K562 (cell line): ENCODE measurements at regions not wholly inside any gene's neighbourhood (a gene's known extent, or its start where the extent isn't known, plus 50 kb on each side); places are given as distances from the start of the nearest gene placed in this dataset.

Experiments
- ATAC-seq: fragments of 200-7000 bp; cut with Tn5 transposase; 3 replicates; pipeline ENCODE4 v1.9.1; 2020; ENCODE audit warnings: moderate library complexity
- BruUV-seq: library from RNA; stranded (reverse); fragments of 400-500 nt; replicated peaks from 2 replicates; lab custom pipeline; 2021; lab: Mats Ljungman, UMichigan
- CTCF ChIA-PET: fragments of 300-600 bp; formaldehyde crosslinking; extraction: SDS; loops from one replicate; lab custom pipeline; 2021; ENCODE audit warnings: low intra/inter-chr PET ratio; lab: Yijun Ruan, JAX
- POLR2A ChIA-PET: fragments of 300-600, 350-650 bp; sonication (Branson Sonifier 250); formaldehyde crosslinking; extraction: SDS; loops from one replicate; lab custom pipeline; 2021; ENCODE audit warnings: antibody characterized with exemption, inconsistent platforms; lab: Yijun Ruan, JAX
- DNase-seq, 4 experiments: peaks; one replicate each; pipeline versions ENCODE4 v3.0.0 to v3.0.0-alpha.2; 2011 to 2018; ENCODE audit warnings: low spot score in 3 of 4, mixed read lengths in 3 of 4; ENCODE audit errors: extremely low read depth in 1 of 4
- FAIRE-seq: peaks from 2 replicates; lab custom pipeline; 2011; peaks lifted over from hg19 to GRCh38; lab: Jason Lieb, UNC
- H2AFZ ChIP-seq: 2 replicates; pipeline ENCODE4 v1.6.0; 2011; ENCODE audit warnings: low read depth, low read length, control low read depth, inconsistent platforms
- H3K27ac ChIP-seq: fragments of 200-600 bp; 3 replicates; pipeline ENCODE4 v1.8.0; 2011; ENCODE audit warnings: low read depth, mild to moderate bottlenecking, control low read depth, inconsistent platforms, low read length, moderate library complexity, mixed read lengths; ENCODE audit errors: extremely low read depth
- H3K27me3 ChIP-seq, 2 experiments: fragments of 300-600 bp in 1 of 2; 2 replicates in 1 of 2; 3 replicates in 1 of 2; pipeline versions ENCODE4 v1.6.0 to v1.8.0; 2011; ENCODE audit warnings: inconsistent platforms in 2 of 2, low read length in 2 of 2, mild to moderate bottlenecking in 1 of 2, mixed read lengths in 1 of 2, moderate library complexity in 1 of 2; ENCODE audit not compliant: control insufficient read depth in 2 of 2, insufficient read depth in 2 of 2
- H3K36me3 ChIP-seq: fragments of 300-600 bp; 3 replicates; pipeline ENCODE4 v1.8.0; 2011; ENCODE audit warnings: mild to moderate bottlenecking, low read length, inconsistent platforms; ENCODE audit not compliant: control insufficient read depth, insufficient read depth
- H3K4me1 ChIP-seq, 2 experiments: fragments of 200-600 bp in 1 of 2; replicated peaks in 1 of 2; 2 replicates in 1 of 2; 3 replicates in 1 of 2; pipeline versions ENCODE4 v1.5.1 to v1.8.0; 2011; ENCODE audit warnings: inconsistent platforms in 2 of 2, low read length in 2 of 2, mild to moderate bottlenecking in 1 of 2, mixed read lengths in 1 of 2, moderate library complexity in 1 of 2; ENCODE audit not compliant: control insufficient read depth in 2 of 2, insufficient read depth in 2 of 2
- H3K4me2 ChIP-seq: 2 replicates; pipeline ENCODE4 v1.6.1; 2011; ENCODE audit warnings: low read length, control low read depth, inconsistent platforms, mixed read lengths; ENCODE audit not compliant: insufficient read depth
- H3K4me3 ChIP-seq: fragments of 200-600 bp; sonication (generic), shearing (Covaris generic); 2 replicates; pipeline ENCODE4 v1.5.1; 2016; ENCODE audit warnings: control low read depth, inconsistent platforms
- H3K79me2 ChIP-seq: fragments of 200-600 bp; 3 replicates; pipeline ENCODE4 v1.8.0; 2011; ENCODE audit warnings: low read length, inconsistent platforms; ENCODE audit not compliant: control insufficient read depth, insufficient read depth
- H3K9ac ChIP-seq, 2 experiments: 2 replicates each; pipeline versions ENCODE4 v1.6.0 to v1.6.1; 2011; ENCODE audit warnings: low read depth in 2 of 2, low read length in 2 of 2, control low read depth in 1 of 2, inconsistent platforms in 1 of 2, mild to moderate bottlenecking in 1 of 2, mixed read lengths in 1 of 2; ENCODE audit not compliant: insufficient read depth in 1 of 2
- H3K9me1 ChIP-seq: one replicate; pipeline ENCODE4 v1.6.0; 2011; ENCODE audit warnings: inconsistent platforms, mild to moderate bottlenecking, low read length, moderate library complexity; ENCODE audit not compliant: control insufficient read depth, insufficient read depth
- H3K9me3 ChIP-seq: replicated peaks from 2 replicates; pipeline ENCODE4 v1.5.1; 2011; ENCODE audit warnings: low read depth, low read length, inconsistent platforms; ENCODE audit not compliant: control insufficient read depth, insufficient read depth
- H4K20me1 ChIP-seq: replicated peaks from 2 replicates; pipeline ENCODE4 v1.6.1; 2011; ENCODE audit warnings: low read length, inconsistent platforms, mixed read lengths; ENCODE audit not compliant: control insufficient read depth, insufficient read depth
- ELF4 ChIP-seq: fragments of 450-650 bp; formaldehyde crosslinking; IDR thresholded peaks from 2 replicates; pipeline ENCODE4 v1.4.0; 2022; ENCODE audit warnings: missing genetic modification characterization
- HNRNPUL1 ChIP-seq: fragments of 200-400 bp; formaldehyde crosslinking; IDR thresholded peaks from 2 replicates; pipeline ENCODE4 v1.6.1; 2017; ENCODE audit warnings: low read length
- KLF16 ChIP-seq: IDR thresholded peaks from 2 replicates; pipeline ENCODE4 v1.6.1; 2016; ENCODE audit warnings: antibody characterized with exemption
- PKNOX1 ChIP-seq: fragments of 450-650 bp; IDR thresholded peaks from 2 replicates; pipeline ENCODE4 v1.6.1; 2016
- POLR3G ChIP-seq: IDR thresholded peaks from 2 replicates; pipeline ENCODE4 v1.6.1; 2011; ENCODE audit not compliant: insufficient read length, insufficient replicate concordance; ENCODE audit errors: extremely low read depth
- SREBF2 ChIP-seq: sonication (generic); formaldehyde crosslinking; IDR thresholded peaks from 2 replicates; pipeline ENCODE4 v1.4.0; 2020; ENCODE audit warnings: mild to moderate bottlenecking, missing genetic modification reagents
- TAF9B ChIP-seq: fragments of 450-650 bp; IDR thresholded peaks from 2 replicates; pipeline ENCODE4 v1.6.1; 2018; ENCODE audit warnings: mild to moderate bottlenecking; ENCODE audit not compliant: partially characterized antibody
- XRCC3 ChIP-seq: fragments of 450-650 bp; IDR thresholded peaks from 2 replicates; pipeline ENCODE4 v1.6.1; 2017; ENCODE audit warnings: mild to moderate bottlenecking, moderate library complexity
- ZNF551 ChIP-seq: fragments of 250-450 bp; sonication (Bioruptor Pico); IDR thresholded peaks from 2 replicates; pipeline ENCODE4 v1.5.0; 2021; ENCODE audit warnings: mild to moderate bottlenecking, moderate library complexity
- ZNF785 ChIP-seq: fragments of 250-450 bp; sonication (Bioruptor Pico); IDR thresholded peaks from 2 replicates; pipeline ENCODE4 v1.4.0; 2020; ENCODE audit warnings: mild to moderate bottlenecking
- WGBS: fragments of 100-300 bp; shearing (Covaris generic); methylation state at CpG from one replicate; pipeline ENCODE4 v1.1.6; 2016; ENCODE audit warnings: low coverage, mixed read lengths; ENCODE audit not compliant: insufficient coverage; ENCODE audit errors: missing lambda C conversion rate; 5-methylcytosine and 5-hydroxymethylcytosine counted together
- in situ Hi-C: fragments of 300-500 bp; cut with MboI; formaldehyde crosslinking; loops from 4 replicates; pipeline ENCODE4 v1.15.0; 2018; ENCODE audit warnings: inconsistent platforms, mixed read lengths
- intact Hi-C: fragments of 100-400 bp; cut with micrococcal nuclease; formaldehyde crosslinking; loops from 2 replicates; pipeline ENCODE4 v1.14.2; 2022

DNA sequence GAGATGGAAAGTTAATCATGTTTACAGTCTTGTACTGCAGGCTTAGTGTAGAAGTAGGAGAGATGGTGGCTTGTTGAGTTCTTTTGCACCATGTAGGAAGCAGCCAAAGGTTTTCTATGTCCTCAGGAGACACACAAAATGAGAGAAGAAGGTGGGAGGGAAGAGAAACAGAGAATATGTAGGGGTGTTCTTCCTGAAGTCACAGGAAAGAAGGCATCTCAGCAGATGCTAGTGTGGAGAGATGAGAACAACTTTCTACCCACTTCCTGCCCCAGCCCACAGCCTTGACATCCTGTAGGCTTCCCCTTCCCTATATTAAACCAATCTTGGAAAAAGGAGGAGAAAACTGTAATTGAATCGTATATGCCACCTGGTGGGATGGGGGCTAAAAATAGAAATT, 217.0 kb downstream of the S1PR1 start:
- Histone ChIP-seq H3K27me3 (no peaks in the 10 kb centered on the region), H3K36me3 (no peaks in the 10 kb centered on the region), H3K9me3 (no peaks in the 10 kb centered on the region), H2AFZ (no peak overlapping the region), H3K9me1 (peaks cover 2% of the 10 kb centered on the region), H4K20me1 (no peaks in the 10 kb centered on the region), H3K79me2 (no peaks in the 10 kb centered on the region), H3K4me3 (no peak overlapping the region), H3K4me2 (no peak overlapping the region), H3K9ac (no peak overlapping the region), H3K27ac (no peak overlapping the region), H3K4me1 (no peaks in the 10 kb centered on the region)
- in situ Hi-C loops = no loop called here
- DNase-seq (no peak), ATAC-seq (no peak), FAIRE-seq (no peak)
- BruUV-seq = no TSS peak
- ChIA-PET POLR2A (no interaction called here), CTCF (no interaction called here)
- TF ChIP-seq HNRNPUL1 (no peak), POLR3G (no peak), SREBF2 (no peak), ZNF785 (CRISPR knock-in tag) (no peak)
- WGBS = 0% methylated on average over 1 of the region's 1 CpG
- intact Hi-C loops = no loop called here

- TF ChIP-seq PKNOX1 (no peak), ZNF551 (CRISPR knock-in tag) (no peak), XRCC3 (no peak), KLF16 (no peak), ELF4 (CRISPR knock-in tag) (no peak), TAF9B (no peak)
- Histone ChIP-seq H3K79me2 (no peaks in the 10 kb centered on the region), H3K9me1 (peaks cover 2% of the 10 kb centered on the region), H3K36me3 (no peaks in the 10 kb centered on the region), H3K4me1 (no peaks in the 10 kb centered on the region), H2AFZ (no peak overlapping the region), H3K27ac (no peak overlapping the region), H3K9ac (no peak overlapping the region), H3K27me3 (no peaks in the 10 kb centered on the region), H4K20me1 (no peaks in the 10 kb centered on the region), H3K4me3 (no peak overlapping the region), H3K9me3 (no peaks in the 10 kb centered on the region), H3K4me2 (no peak overlapping the region)
- ChIA-PET POLR2A (interaction anchor here (0.6 kb wide), 1 partner anchor 42 kb away, joined by 3 read pairs; no protein-coding TSS in a partner anchor), CTCF (no interaction called here)
- BruUV-seq = no TSS peak
- in situ Hi-C loops = no loop called here
- ATAC-seq = no peak
- DNase-seq = no peak
- 2% methylated on average over 4 of the region's 4 CpGs for WGBS
- intact Hi-C loops = no loop called here
- no peak for FAIRE-seq
Measured at GRCh38 chr1:101455166-101455565, 218.3 kb downstream of the S1PR1 start.
